H1 (cell line): ENCODE measurements at regions not wholly inside any gene's neighbourhood (a gene's known extent, or its start where the extent isn't known, plus 50 kb on each side); places are given as distances from the start of the nearest gene placed in this dataset.

Experiments used
- CBX5 ChIP-seq: fragments of 300-800, 300-1000 bp; sonication (generic); IDR thresholded peaks from 2 replicates; pipeline ENCODE4 v1.7.1; 2016; ENCODE audit warnings: antibody characterized with exemption, low read length, low read depth
- CREB1 ChIP-seq: IDR thresholded peaks from 2 replicates; pipeline ENCODE4 v1.6.1; 2012; ENCODE audit warnings: inconsistent platforms
- CTCF ChIP-seq, 3 experiments: IDR thresholded peaks; 1 replicate in 2 of 3; 2 replicates in 1 of 3; pipeline versions ENCODE4 v1.5.1 to v1.6.1; 2011; ENCODE audit warnings: low read length in 3 of 3, mild to moderate bottlenecking in 3 of 3, inconsistent platforms in 2 of 3, low read depth in 1 of 3, moderate library complexity in 1 of 3; ENCODE audit not compliant: insufficient read depth in 1 of 3; ENCODE audit errors: control extremely low read depth in 1 of 3
- EGR1 ChIP-seq: IDR thresholded peaks from 2 replicates; pipeline ENCODE4 v1.6.1; 2011; ENCODE audit warnings: low read depth, low read length, borderline replicate concordance
- NANOG ChIP-seq: IDR thresholded peaks from 2 replicates; pipeline ENCODE4 v1.6.1; 2011; ENCODE audit warnings: low read length, low read depth, mild to moderate bottlenecking, inconsistent platforms; ENCODE audit not compliant: insufficient read depth, poor library complexity, severe bottlenecking
- NRF1 ChIP-seq: IDR thresholded peaks from 2 replicates; pipeline ENCODE4 v1.6.1; 2011; ENCODE audit warnings: mild to moderate bottlenecking, low read depth, low read length, improper control_type of control experiment
- POLR2A ChIP-seq, 2 experiments: IDR thresholded peaks; 1 replicate in 1 of 2; 2 replicates in 1 of 2; pipeline ENCODE4 v1.6.1; 2011; ENCODE audit warnings: low read depth in 2 of 2, low read length in 2 of 2, mild to moderate bottlenecking in 2 of 2; ENCODE audit errors: control extremely low read depth in 1 of 2
- POLR2AphosphoS5 ChIP-seq: IDR thresholded peaks from 2 replicates; pipeline ENCODE4 v1.6.1; 2011; ENCODE audit warnings: low read depth, low read length
- RBBP5 ChIP-seq: IDR thresholded peaks from 2 replicates; pipeline ENCODE4 v1.7.1; 2012; ENCODE audit warnings: low read depth, mild to moderate bottlenecking, inconsistent platforms, low read length, moderate library complexity, borderline replicate concordance
- TAF1 ChIP-seq: IDR thresholded peaks from 2 replicates; pipeline ENCODE4 v1.6.1; 2011; ENCODE audit warnings: mild to moderate bottlenecking, low read depth, low read length
- TBP ChIP-seq: IDR thresholded peaks from 2 replicates; pipeline ENCODE4 v1.6.1; 2011; ENCODE audit warnings: low read depth, low read length, improper control_type of control experiment
- ZNF274 ChIP-seq: IDR thresholded peaks from 2 replicates; pipeline ENCODE4 v1.7.0; 2012; ENCODE audit warnings: low read length, borderline replicate concordance; ENCODE audit errors: extremely low read depth
- TF ChIP-seq, protein P1 (sequence below): IDR thresholded peaks from 2 replicates; pipeline ENCODE4 v1.6.1; 2011; ENCODE audit warnings: low read length, improper control_type of control experiment

GRCh38 chr20:9889270-9889981 lies 50.5 kb upstream of the PAK5 start:
- TF ChIP-seq NRF1 (no peak), CTCF (IDR thresholded peaks at IDR 0.05; ENCODE audit: control extremely low read depth in 1 of 3, insufficient read depth in 1 of 3, low read depth in 1 of 3, low read length in 3 of 3) (no peak), NANOG (no peak), CBX5 (no peak), ZNF274 (no peak), POLR2A (IDR thresholded peaks at IDR 0.05; ENCODE audit: control extremely low read depth in 1 of 2, low read depth in 2 of 2, low read length in 2 of 2) (no peak), RBBP5 (no peak), CREB1 (no peak), POLR2AphosphoS5 (no peak), EGR1 (no peak), TAF1 (no peak), TBP (no peak)
- TF ChIP-seq, protein P1, sequence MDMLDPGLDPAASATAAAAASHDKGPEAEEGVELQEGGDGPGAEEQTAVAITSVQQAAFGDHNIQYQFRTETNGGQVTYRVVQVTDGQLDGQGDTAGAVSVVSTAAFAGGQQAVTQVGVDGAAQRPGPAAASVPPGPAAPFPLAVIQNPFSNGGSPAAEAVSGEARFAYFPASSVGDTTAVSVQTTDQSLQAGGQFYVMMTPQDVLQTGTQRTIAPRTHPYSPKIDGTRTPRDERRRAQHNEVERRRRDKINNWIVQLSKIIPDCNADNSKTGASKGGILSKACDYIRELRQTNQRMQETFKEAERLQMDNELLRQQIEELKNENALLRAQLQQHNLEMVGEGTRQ, result no peak
